ENCODE measurements at regions not wholly inside any gene's neighbourhood (a gene's known extent, or its start where the extent isn't known, plus 50 kb on each side); places are given as distances from the start of the nearest gene placed in this dataset.

GRCh38 chr9:117649126-117649525 is 55.1 kb upstream of the TLR4 start:
- H3K27ac ChIP-seq = no peak overlapping the region
- TF ChIP-seq CTCF (conservative IDR thresholded peaks at IDR 0.05) = no peak

- peak; percentile 65 for TF ChIP-seq CTCF (conservative IDR thresholded peaks at IDR 0.05)
- peak overlapping the region; percentile 25; the same call in 1 of the 2 replicates for H3K27ac ChIP-seq
These were observed 59.1 kb upstream of the TLR4 start for GRCh38 chr9:117644932-117645636.

GRCh38 chr9:117644133-117644931 is 59.9 kb upstream of the TLR4 start:
- H3K27ac ChIP-seq = peak overlapping the region; percentile 25; the same call in 1 of the 2 replicates
- TF ChIP-seq CTCF (conservative IDR thresholded peaks at IDR 0.05) = peak; percentile 94

- no peak for TF ChIP-seq CTCF (conservative IDR thresholded peaks at IDR 0.05)
- peak overlapping the region; percentile 23; the same call in 1 of the 2 replicates for H3K27ac ChIP-seq
These were observed 60.9 kb upstream of the TLR4 start for GRCh38 chr9:117643288-117643654.

- H3K27ac ChIP-seq = peak overlapping the region; percentile 23; the same call in 1 of the 2 replicates
These were observed 61.5 kb upstream of the TLR4 start for GRCh38 chr9:117642571-117643287.

- TF ChIP-seq CTCF (conservative IDR thresholded peaks at IDR 0.05) = no peak
- no peak overlapping the region for H3K27ac ChIP-seq
These were observed 67.5 kb upstream of the TLR4 start for GRCh38 chr9:117636681-117637080.

- H3K27ac ChIP-seq = no peak overlapping the region
- no peak for TF ChIP-seq CTCF (conservative IDR thresholded peaks at IDR 0.05)
These were observed 79.0 kb upstream of the TLR4 start for GRCh38 chr9:117625154-117625553.
